H9 (cell line): ENCODE measurements at regions not wholly inside any gene's neighbourhood (a gene's known extent, or its start where the extent isn't known, plus 50 kb on each side); places are given as distances from the start of the nearest gene placed in this dataset.
"Not testable (repeated sequence)": the region's sequence is repeated elsewhere in the genome, so short reads cannot be mapped to it uniquely, and the experiment has no call there.

Experiments
- DNase-seq: peaks from one replicate; pipeline ENCODE4 v3.0.0-alpha.2; 2017
- H2AFZ ChIP-seq: one replicate; pipeline ENCODE4 v1.6.1; 2013; ENCODE audit warnings: mild to moderate bottlenecking, low read length, control low read depth, moderate library complexity
- H2AK5ac ChIP-seq: 2 replicates; pipeline ENCODE4 v1.6.1; 2013; ENCODE audit warnings: low read length, control low read depth, mixed read lengths; ENCODE audit not compliant: insufficient read length
- H2BK120ac ChIP-seq: one replicate; pipeline ENCODE4 v1.6.1; 2013; ENCODE audit warnings: low read depth, mild to moderate bottlenecking, low read length, control low read depth, inconsistent platforms; ENCODE audit not compliant: poor library complexity, severe bottlenecking
- H2BK12ac ChIP-seq: 2 replicates; pipeline ENCODE4 v1.6.1; 2013; ENCODE audit warnings: low read length, control low read depth, mixed read lengths, low read depth; ENCODE audit not compliant: insufficient read length
- H2BK15ac ChIP-seq: 2 replicates; pipeline ENCODE4 v1.6.1; 2013; ENCODE audit warnings: low read depth, low read length, control low read depth
- H2BK20ac ChIP-seq: one replicate; pipeline ENCODE4 v1.6.1; 2013; ENCODE audit warnings: low read depth, mild to moderate bottlenecking, low read length, control low read depth, inconsistent platforms; ENCODE audit not compliant: poor library complexity, severe bottlenecking
- H2BK5ac ChIP-seq: 2 replicates; pipeline ENCODE4 v1.6.1; 2013; ENCODE audit warnings: low read length, control low read depth, mixed read lengths; ENCODE audit not compliant: insufficient read length
- H3K14ac ChIP-seq: 2 replicates; pipeline ENCODE4 v1.6.1; 2013; ENCODE audit warnings: low read length, control low read depth; ENCODE audit not compliant: insufficient read depth
- H3K18ac ChIP-seq: 2 replicates; pipeline ENCODE4 v1.6.1; 2013; ENCODE audit warnings: low read depth, mild to moderate bottlenecking, mixed read lengths, low read length, control low read depth; ENCODE audit not compliant: insufficient read length
- H3K23ac ChIP-seq: 2 replicates; pipeline ENCODE4 v1.6.1; 2013; ENCODE audit warnings: low read length, control low read depth, mixed read lengths, low read depth; ENCODE audit not compliant: insufficient read length
- H3K23me2 ChIP-seq: 2 replicates; pipeline ENCODE4 v1.6.1; 2013; ENCODE audit warnings: low read depth, mild to moderate bottlenecking, mixed read lengths, low read length, control low read depth; ENCODE audit not compliant: insufficient read length, poor library complexity, severe bottlenecking
- H3K27ac ChIP-seq: 2 replicates; pipeline ENCODE4 v1.5.1; 2013; ENCODE audit warnings: low read length, control low read depth, mixed read lengths, low read depth; ENCODE audit not compliant: insufficient read length
- H3K27me3 ChIP-seq: 2 replicates; pipeline ENCODE4 v1.6.1; 2013; ENCODE audit warnings: low read length, control low read depth, inconsistent platforms; ENCODE audit not compliant: insufficient read depth
- H3K4ac ChIP-seq: 2 replicates; pipeline ENCODE4 v1.6.1; 2013; ENCODE audit warnings: low read depth, mild to moderate bottlenecking, control low read depth, inconsistent platforms, low read length, moderate library complexity
- H3K4me1 ChIP-seq: 2 replicates; pipeline ENCODE4 v1.6.1; 2013; ENCODE audit warnings: low read length, control low read depth, inconsistent platforms; ENCODE audit not compliant: insufficient read depth
- H3K4me2 ChIP-seq: 2 replicates; pipeline ENCODE4 v1.6.1; 2013; ENCODE audit warnings: low read length, control low read depth, mixed read lengths; ENCODE audit not compliant: insufficient read length, insufficient read depth
- H3K56ac ChIP-seq: 2 replicates; pipeline ENCODE4 v1.6.1; 2013; ENCODE audit warnings: low read depth, mild to moderate bottlenecking, mixed read lengths, low read length, control low read depth; ENCODE audit not compliant: insufficient read length
- H3K79me1 ChIP-seq: 2 replicates; pipeline ENCODE4 v1.6.1; 2013; ENCODE audit warnings: low read depth, mild to moderate bottlenecking, moderate library complexity, low read length, control low read depth, inconsistent platforms; ENCODE audit not compliant: insufficient read depth, poor library complexity, severe bottlenecking
- H3K79me2 ChIP-seq: 2 replicates; pipeline ENCODE4 v1.6.1; 2013; ENCODE audit warnings: low read length, control low read depth, inconsistent platforms; ENCODE audit not compliant: insufficient read depth
- H3K9ac ChIP-seq: 2 replicates; pipeline ENCODE4 v1.6.1; 2013; ENCODE audit warnings: low read length, control low read depth, mixed read lengths; ENCODE audit not compliant: insufficient read length; ENCODE audit errors: extremely low read depth
- H3K9me3 ChIP-seq: one replicate; pipeline ENCODE4 v1.6.1; 2013; ENCODE audit warnings: low read depth, low read length, inconsistent platforms; ENCODE audit not compliant: control insufficient read depth
- H3T11ph ChIP-seq: one replicate; pipeline ENCODE4 v1.6.1; 2013; ENCODE audit warnings: mild to moderate bottlenecking, low read length, control low read depth, inconsistent platforms
- H4K20me1 ChIP-seq: one replicate; pipeline ENCODE4 v1.6.1; 2013; ENCODE audit not compliant: control insufficient read depth, insufficient read length, insufficient read depth
- H4K5ac ChIP-seq: 2 replicates; pipeline ENCODE4 v1.6.1; 2013; ENCODE audit warnings: low read depth, mild to moderate bottlenecking, mixed read lengths, low read length, control low read depth; ENCODE audit not compliant: insufficient read length
- H4K8ac ChIP-seq: replicated peaks from 2 replicates; pipeline ENCODE4 v1.6.1; 2013; ENCODE audit warnings: low read length, control low read depth, mixed read lengths, low read depth; ENCODE audit not compliant: insufficient read length
- H4K91ac ChIP-seq: 2 replicates; pipeline ENCODE4 v1.6.1; 2013; ENCODE audit warnings: low read depth, mild to moderate bottlenecking, moderate library complexity, mixed read lengths, low read length, control low read depth; ENCODE audit not compliant: insufficient read length
- H3K27ac Mint-ChIP-seq, 3 experiments: 2 replicates in 2 of 3; 3 replicates in 1 of 3; pipeline ENCODE4 v1.8.0; 2020 to 2021; ENCODE audit warnings: mixed read lengths in 3 of 3, mild to moderate bottlenecking in 1 of 3, moderate library complexity in 1 of 3
- H3K27me3 Mint-ChIP-seq: 2 replicates; pipeline ENCODE4 v1.8.0; 2021; ENCODE audit warnings: low read depth, mild to moderate bottlenecking, moderate library complexity, mixed read lengths
- H3K36me3 Mint-ChIP-seq, 3 experiments: 2 replicates in 2 of 3; 3 replicates in 1 of 3; pipeline ENCODE4 v1.8.0; 2020 to 2021; ENCODE audit warnings: low read depth in 3 of 3, mixed read lengths in 3 of 3; ENCODE audit not compliant: insufficient read depth in 1 of 3
- H3K4me1 Mint-ChIP-seq, 2 experiments: 2 replicates each; pipeline ENCODE4 v1.8.0; 2020; ENCODE audit warnings: mixed read lengths in 2 of 2
- H3K4me3 Mint-ChIP-seq, 2 experiments: 2 replicates in 1 of 2; 3 replicates in 1 of 2; pipeline ENCODE4 v1.8.0; 2020 to 2021; ENCODE audit warnings: mild to moderate bottlenecking in 2 of 2, mixed read lengths in 2 of 2, moderate library complexity in 1 of 2
- H3K9me3 Mint-ChIP-seq, 2 experiments: 2 replicates in 1 of 2; 3 replicates in 1 of 2; pipeline ENCODE4 v1.8.0; 2020; ENCODE audit warnings: mild to moderate bottlenecking in 2 of 2, mixed read lengths in 2 of 2, moderate library complexity in 1 of 2
- CTCF ChIP-seq: fragments of 200-600 bp; sonication (generic); conservative IDR thresholded peaks from 3 replicates; pipeline ENCODE4 v1.8.0; 2021; ENCODE audit warnings: antibody characterized with exemption, mild to moderate bottlenecking
- WGBS: extraction: QIAGEN DNeasy Blood & Tissue Kit; methylation state at CpG from one replicate; pipeline ENCODE4 v1.1.7; 2013; ENCODE audit warnings: missing lambda C conversion rate, low lambda C conversion rate, mixed read lengths; ENCODE audit not compliant: insufficient read length; ENCODE audit errors: extremely low coverage; 5-methylcytosine and 5-hydroxymethylcytosine counted together

- H4K91ac ChIP-seq = no peak overlapping the region
- peaks cover 0 to 3% of the 10 kb centered on the region in 2 experiments; a peak in 2 of 4 replicates for H3K4me1 Mint-ChIP-seq
- H3K79me1 ChIP-seq = no peaks in the 10 kb centered on the region
- H4K5ac ChIP-seq = no peak overlapping the region
- no peak overlapping the region for H2AFZ ChIP-seq
- no peak overlapping the region for H2BK5ac ChIP-seq
- H3K56ac ChIP-seq = no peak overlapping the region
- H3T11ph ChIP-seq = no peak overlapping the region
- no peaks in the 10 kb centered on the region for H4K20me1 ChIP-seq
- no peak overlapping the region for H4K8ac ChIP-seq
- no peak overlapping the region for H3K14ac ChIP-seq
- no peak overlapping the region for H3K4me2 ChIP-seq
- H2BK12ac ChIP-seq = no peak overlapping the region
- H3K18ac ChIP-seq = no peak overlapping the region
- WGBS = no CpG with 5 or more reads among the region's 10 CpGs
- H3K27ac ChIP-seq = no peak overlapping the region
- H3K9ac ChIP-seq = no peak overlapping the region
- H3K27ac Mint-ChIP-seq = peak overlapping the region in 2 of 3 experiments; percentile 95 to 99; a peak in 5 of 7 replicates
- H3K4me3 Mint-ChIP-seq = peak overlapping the region; percentile 79 to 86
- H3K9me3 Mint-ChIP-seq = peaks cover 25 to 29% of the 10 kb centered on the region in 2 experiments
- H3K9me3 ChIP-seq = no peaks in the 10 kb centered on the region
- peak; percentile 84 for DNase-seq
- H2BK15ac ChIP-seq = no peak overlapping the region
- H3K4ac ChIP-seq = no peak overlapping the region
- H3K27me3 ChIP-seq = no peaks in the 10 kb centered on the region
- no peak overlapping the region for H2BK20ac ChIP-seq
- H3K4me1 ChIP-seq = no peaks in the 10 kb centered on the region
- no peak overlapping the region for H3K23ac ChIP-seq
- H2BK120ac ChIP-seq = no peak overlapping the region
- peak; percentile 82 for TF ChIP-seq CTCF
- H3K36me3 Mint-ChIP-seq = peaks cover 10 to 28% (median 11%) of the 10 kb centered on the region in 3 experiments
- no peak overlapping the region for H2AK5ac ChIP-seq
- H3K79me2 ChIP-seq = no peaks in the 10 kb centered on the region
- H3K23me2 ChIP-seq = no peaks in the 10 kb centered on the region
- H3K27me3 Mint-ChIP-seq = peaks cover 1% of the 10 kb centered on the region; the same call in 1 of the 2 replicates
Observed at GRCh38 chr6:76876922-76877553, 586.3 kb downstream of the HTR1B start.

GRCh38 chr6:76876430-76876829, 586.9 kb downstream of the HTR1B start:
- H3K23me2 ChIP-seq, H3K27ac ChIP-seq, H3K79me1 ChIP-seq, H3K9ac ChIP-seq, H2BK20ac ChIP-seq, H3K4me1 Mint-ChIP-seq, H2AFZ ChIP-seq, H3K4me2 ChIP-seq, H3K14ac ChIP-seq, H3K79me2 ChIP-seq, H2BK12ac ChIP-seq, H3K56ac ChIP-seq, H2BK120ac ChIP-seq, H2AK5ac ChIP-seq, H3K27me3 Mint-ChIP-seq, H3T11ph ChIP-seq, H4K91ac ChIP-seq, H2BK5ac ChIP-seq, H3K4ac ChIP-seq, H3K23ac ChIP-seq, H3K27ac Mint-ChIP-seq, H3K4me1 ChIP-seq, DNase-seq, H4K8ac ChIP-seq, H3K18ac ChIP-seq, H3K27me3 ChIP-seq, H2BK15ac ChIP-seq, H4K5ac ChIP-seq, H3K9me3 ChIP-seq, H4K20me1 ChIP-seq: not testable (repeated sequence)
- Mint-ChIP-seq H3K36me3 (peaks cover 10 to 28% (median 11%) of the 10 kb centered on the region in 3 experiments), H3K9me3 (peaks cover 25 to 29% of the 10 kb centered on the region in 2 experiments), H3K4me3 (peak overlapping the region; percentile 79 to 86)
- no CpG with 5 or more reads among the region's 18 CpGs for WGBS
